Common myeloid progenitor, CD34-positive (primary cell): ENCODE measurements at regions not wholly inside any gene's neighbourhood (a gene's known extent, or its start where the extent isn't known, plus 50 kb on each side); places are given as distances from the start of the nearest gene placed in this dataset.

Experiments
- CTCF ChIA-PET: fragments of 350-600 bp; sonication (Branson Sonifier 250); formaldehyde crosslinking; loops from one replicate; lab custom pipeline; 2021; ENCODE audit warnings: antibody characterized with exemption; lab: Charles Lee
- POLR2A ChIA-PET: fragments of 350-600 bp; sonication (Branson Sonifier 250); formaldehyde crosslinking; loops from one replicate; lab custom pipeline; 2021; ENCODE audit warnings: antibody characterized with exemption; lab: Charles Lee
- DNase-seq, 3 donors: peaks; one replicate each; pipeline versions ENCODE4 v3.0.0 to v3.0.0-alpha.2; 2013
- H3K27ac ChIP-seq, 2 experiments: 1 replicate in 1 of 2; 2 replicates in 1 of 2; pipeline ENCODE4 v1.7.0; 2013; ENCODE audit warnings: inconsistent platforms in 2 of 2, low read length in 2 of 2, mild to moderate bottlenecking in 2 of 2, low read depth in 1 of 2, moderate library complexity in 1 of 2; ENCODE audit not compliant: severe bottlenecking in 2 of 2, insufficient read depth in 1 of 2, poor library complexity in 1 of 2
- H3K27me3 ChIP-seq, 5 experiments: replicated peaks in 2 of 5; 1 replicate in 3 of 5; 2 replicates in 2 of 5; pipeline versions ENCODE4 v1.6.1 to v1.7.0; 2013; ENCODE audit warnings: low read length in 4 of 5, mild to moderate bottlenecking in 2 of 5, moderate library complexity in 2 of 5, inconsistent platforms in 1 of 5; ENCODE audit not compliant: insufficient read depth in 5 of 5, control insufficient read depth in 4 of 5
- H3K36me3 ChIP-seq, 4 experiments: 1 replicate in 2 of 4; 2 replicates in 2 of 4; pipeline versions ENCODE4 v1.6.1 to v1.7.0; 2013; ENCODE audit warnings: low read length in 3 of 4, control low read depth in 1 of 4, mild to moderate bottlenecking in 1 of 4; ENCODE audit not compliant: control insufficient read depth in 4 of 4, insufficient read depth in 4 of 4
- H3K4me1 ChIP-seq, 4 experiments: 1 replicate in 3 of 4; 2 replicates in 1 of 4; pipeline versions ENCODE4 v1.6.1 to v1.7.1; 2013; ENCODE audit warnings: low read length in 3 of 4, mild to moderate bottlenecking in 3 of 4, control low read depth in 1 of 4, inconsistent platforms in 1 of 4, moderate library complexity in 1 of 4; ENCODE audit not compliant: control insufficient read depth in 4 of 4, insufficient read depth in 4 of 4; ENCODE audit errors: control extremely low read depth in 1 of 4
- H3K4me3 ChIP-seq, 7 experiments: 1 replicate in 4 of 7; 2 replicates in 3 of 7; pipeline versions ENCODE4 v1.5.1 to v1.7.0; 2013; ENCODE audit warnings: mild to moderate bottlenecking in 7 of 7, low read length in 6 of 7, moderate library complexity in 6 of 7, inconsistent platforms in 2 of 7, low read depth in 2 of 7, control low read depth in 1 of 7; ENCODE audit not compliant: insufficient read depth in 4 of 7, control insufficient read depth in 1 of 7; ENCODE audit errors: extremely low read depth in 1 of 7
- H3K9me3 ChIP-seq, 5 experiments: 1 replicate in 4 of 5; 2 replicates in 1 of 5; pipeline versions ENCODE4 v1.6.1 to v1.7.1; 2013; ENCODE audit warnings: low read length in 4 of 5, mild to moderate bottlenecking in 2 of 5, inconsistent platforms in 1 of 5, low read depth in 1 of 5, moderate library complexity in 1 of 5; ENCODE audit not compliant: control insufficient read depth in 4 of 5, insufficient read depth in 2 of 5; ENCODE audit errors: control extremely low read depth in 1 of 5
- whole genome bisulfite sequencing: methylation state at CpG from one replicate; pipeline ENCODE4 v1.1.5; 2013; ENCODE audit not compliant: insufficient coverage; 5-methylcytosine and 5-hydroxymethylcytosine counted together

- Histone ChIP-seq H3K27ac (no peak overlapping the region), H3K36me3 (no peaks in the 10 kb centered on the region), H3K4me3 (no peak overlapping the region), H3K9me3 (no peaks in the 10 kb centered on the region), H3K4me1 (peaks cover 0 to 8% (median under 1%) of the 10 kb centered on the region in 4 experiments), H3K27me3 (no peaks in the 10 kb centered on the region)
- no peak for DNase-seq
- ChIA-PET CTCF (interaction anchor here (1.6 kb wide), 1 partner anchor 10 kb away, joined by 4 read pairs; no protein-coding TSS in a partner anchor), POLR2A (no interaction called here)
- 91% methylated on average over 3 of the region's 4 CpGs for WGBS
Observed at GRCh38 chr2:54382601-54383000, 73.5 kb upstream of the SPTBN1 start.

DNA sequence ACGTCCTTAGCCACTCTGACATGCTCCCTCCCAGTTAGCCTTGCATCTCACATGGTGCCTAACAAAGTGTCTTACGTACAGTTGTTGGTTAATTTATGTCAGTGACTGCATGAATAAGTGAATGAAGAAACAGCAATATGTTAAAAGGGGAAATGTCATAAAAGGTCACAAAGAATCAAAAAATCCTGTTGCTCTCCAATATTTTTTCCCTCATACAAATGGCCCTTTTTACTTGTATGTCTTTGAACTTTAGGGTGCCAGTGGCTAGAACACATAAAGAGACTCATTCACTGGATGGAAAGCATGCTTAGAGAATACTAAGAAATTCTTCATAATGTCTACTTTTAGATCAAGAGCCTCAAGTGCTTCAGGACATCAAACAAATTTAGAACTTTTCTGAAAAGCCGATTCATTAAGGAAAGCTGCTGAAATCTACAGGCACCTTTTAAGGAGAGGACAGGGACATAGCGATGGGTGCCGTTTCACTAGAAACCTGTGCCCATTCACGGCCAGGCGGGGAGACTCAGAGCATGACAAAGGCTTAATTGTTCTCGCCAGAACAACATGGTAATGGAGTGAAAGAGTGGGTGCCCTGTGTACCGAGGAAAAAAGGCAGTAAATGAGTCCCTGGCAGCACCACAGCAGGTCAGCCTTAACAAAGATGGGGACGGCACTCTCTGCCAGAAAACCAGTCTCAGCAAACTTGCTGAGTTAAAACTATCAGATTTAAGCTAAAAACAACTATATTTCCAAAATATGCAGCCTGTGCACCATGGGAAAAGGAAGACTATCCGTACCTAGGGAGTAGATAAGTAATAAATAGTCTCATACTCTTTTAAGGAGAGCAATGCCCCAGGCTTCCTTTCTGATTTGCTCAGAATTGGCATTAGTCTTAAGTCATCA lies 71.6 kb upstream of the SPTBN1 start:
- no peak for DNase-seq
- peaks cover 0 to 3% (median 0%) of the 10 kb centered on the region in 5 experiments for H3K27me3 ChIP-seq
- H3K4me1 ChIP-seq: peaks cover 0 to 8% (median under 1%) of the 10 kb centered on the region in 4 experiments
- no peak overlapping the region for H3K4me3 ChIP-seq
- CTCF ChIA-PET: no interaction called here
- no peaks in the 10 kb centered on the region for H3K9me3 ChIP-seq
- 92% methylated on average over 6 of the region's 11 CpGs for WGBS
- H3K27ac ChIP-seq: no peak overlapping the region
- no peaks in the 10 kb centered on the region for H3K36me3 ChIP-seq
- POLR2A ChIA-PET: no interaction called here

DNA sequence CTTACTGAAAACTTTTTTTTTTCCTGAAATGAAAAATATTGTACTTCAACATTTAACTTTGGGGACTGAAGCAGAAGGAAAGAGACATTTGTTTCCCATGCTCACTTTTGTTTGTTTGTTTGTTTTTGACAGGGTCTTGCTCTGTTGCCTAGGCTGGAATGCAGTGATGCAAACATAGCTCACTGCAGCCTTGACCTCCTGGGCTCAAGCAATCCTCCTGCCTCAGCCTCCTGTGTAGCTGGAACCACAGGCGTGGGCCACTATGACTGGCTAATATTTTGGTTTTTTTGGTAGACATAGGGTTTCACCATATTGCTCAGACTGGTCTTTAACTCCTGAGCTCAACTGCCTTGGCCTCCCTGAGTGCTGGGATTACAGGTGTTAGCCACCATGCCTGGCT lies 70.9 kb upstream of the SPTBN1 start:
- H3K4me1 ChIP-seq: peaks cover 0 to 8% (median under 1%) of the 10 kb centered on the region in 4 experiments
- no peak for DNase-seq
- no peak overlapping the region for H3K4me3 ChIP-seq
- ChIA-PET CTCF (no interaction called here), POLR2A (no interaction called here)
- no peak overlapping the region for H3K27ac ChIP-seq
- H3K9me3 ChIP-seq: no peaks in the 10 kb centered on the region
- no CpG with 5 or more reads among the region's 1 CpG for WGBS
- H3K36me3 ChIP-seq: no peaks in the 10 kb centered on the region
- H3K27me3 ChIP-seq: peaks cover 0 to 3% (median 0%) of the 10 kb centered on the region in 5 experiments

DNA sequence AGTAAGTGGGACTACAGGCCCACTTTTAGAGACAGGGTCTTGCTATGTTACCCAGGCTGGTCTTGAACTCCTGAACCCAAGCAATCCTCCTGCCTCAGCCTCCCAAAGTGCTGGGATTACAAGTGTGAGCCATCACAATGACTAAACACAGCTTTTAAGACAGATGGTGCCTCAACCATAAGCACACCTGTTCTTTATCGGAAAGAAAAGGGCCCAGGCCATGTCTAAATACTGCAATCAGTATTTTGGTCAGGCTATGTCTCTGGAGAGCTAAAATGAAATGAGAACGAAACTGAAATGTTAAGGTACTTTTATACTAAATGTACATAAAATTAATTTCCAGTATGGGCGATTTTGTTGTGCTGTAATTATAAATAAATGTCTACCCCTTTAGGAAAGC lies 69.5 kb upstream of the SPTBN1 start:
- POLR2A ChIA-PET: no interaction called here

GRCh38 chr2:54387059-54387991 lies 68.8 kb upstream of the SPTBN1 start:
- POLR2A ChIA-PET: no interaction called here

More for the DNA sequence above, 69.5 kb upstream of the SPTBN1 start:
- Histone ChIP-seq H3K27me3 (peaks cover 0 to 3% (median 0%) of the 10 kb centered on the region in 5 experiments), H3K27ac (no peak overlapping the region), H3K4me3 (no peak overlapping the region), H3K36me3 (no peaks in the 10 kb centered on the region), H3K4me1 (peaks cover 0 to 6% (median 0%) of the 10 kb centered on the region in 4 experiments), H3K9me3 (no peaks in the 10 kb centered on the region)
- no CpG with 5 or more reads among the region's 3 CpGs for WGBS
- CTCF ChIA-PET: no interaction called here
- no peak for DNase-seq

DNA sequence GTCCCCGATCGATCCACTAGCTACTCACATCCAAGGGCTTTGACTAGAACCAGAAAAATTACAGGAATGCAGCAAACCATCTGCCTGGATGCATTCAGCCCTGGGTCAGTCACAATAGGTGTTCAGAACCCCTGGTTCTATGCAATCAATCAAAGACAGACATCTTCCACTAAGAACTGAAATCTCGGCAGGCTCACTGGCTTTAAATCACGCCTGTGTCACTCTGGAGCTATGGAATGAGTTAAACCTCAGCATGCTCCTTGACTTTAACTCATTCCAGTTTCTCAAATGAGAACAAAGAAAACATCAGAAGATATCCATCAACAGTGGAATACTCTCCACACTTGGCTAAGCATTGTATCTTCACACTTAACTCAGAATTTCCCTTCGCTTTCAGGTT lies 68.1 kb upstream of the SPTBN1 start:
- no peaks in the 10 kb centered on the region for H3K4me1 ChIP-seq
- H3K27me3 ChIP-seq: peaks cover 0 to 3% (median 0%) of the 10 kb centered on the region in 5 experiments
- no peaks in the 10 kb centered on the region for H3K36me3 ChIP-seq
- WGBS: 94% methylated on average over 4 of the region's 5 CpGs
- no peaks in the 10 kb centered on the region for H3K9me3 ChIP-seq
- no peak overlapping the region for H3K27ac ChIP-seq
- H3K4me3 ChIP-seq: no peak overlapping the region
- CTCF ChIA-PET: no interaction called here
- POLR2A ChIA-PET: no interaction called here
- DNase-seq: no peak

More at GRCh38 chr2:54387059-54387991, 68.8 kb upstream of the SPTBN1 start:
- no peak overlapping the region for H3K4me3 ChIP-seq
- no peak overlapping the region for H3K27ac ChIP-seq
- 100% methylated on average over 1 of the region's 7 CpGs for WGBS
- DNase-seq: no peak
- H3K9me3 ChIP-seq: no peaks in the 10 kb centered on the region
- H3K36me3 ChIP-seq: no peaks in the 10 kb centered on the region
- peaks cover 0 to 3% (median 0%) of the 10 kb centered on the region in 4 experiments for H3K4me1 ChIP-seq
- CTCF ChIA-PET: no interaction called here
- peaks cover 0 to 3% (median 0%) of the 10 kb centered on the region in 5 experiments for H3K27me3 ChIP-seq
